ENCODE measurements at regions not wholly inside any gene's neighbourhood (a gene's known extent, or its start where the extent isn't known, plus 50 kb on each side); places are given as distances from the start of the nearest gene placed in this dataset.

DNA sequence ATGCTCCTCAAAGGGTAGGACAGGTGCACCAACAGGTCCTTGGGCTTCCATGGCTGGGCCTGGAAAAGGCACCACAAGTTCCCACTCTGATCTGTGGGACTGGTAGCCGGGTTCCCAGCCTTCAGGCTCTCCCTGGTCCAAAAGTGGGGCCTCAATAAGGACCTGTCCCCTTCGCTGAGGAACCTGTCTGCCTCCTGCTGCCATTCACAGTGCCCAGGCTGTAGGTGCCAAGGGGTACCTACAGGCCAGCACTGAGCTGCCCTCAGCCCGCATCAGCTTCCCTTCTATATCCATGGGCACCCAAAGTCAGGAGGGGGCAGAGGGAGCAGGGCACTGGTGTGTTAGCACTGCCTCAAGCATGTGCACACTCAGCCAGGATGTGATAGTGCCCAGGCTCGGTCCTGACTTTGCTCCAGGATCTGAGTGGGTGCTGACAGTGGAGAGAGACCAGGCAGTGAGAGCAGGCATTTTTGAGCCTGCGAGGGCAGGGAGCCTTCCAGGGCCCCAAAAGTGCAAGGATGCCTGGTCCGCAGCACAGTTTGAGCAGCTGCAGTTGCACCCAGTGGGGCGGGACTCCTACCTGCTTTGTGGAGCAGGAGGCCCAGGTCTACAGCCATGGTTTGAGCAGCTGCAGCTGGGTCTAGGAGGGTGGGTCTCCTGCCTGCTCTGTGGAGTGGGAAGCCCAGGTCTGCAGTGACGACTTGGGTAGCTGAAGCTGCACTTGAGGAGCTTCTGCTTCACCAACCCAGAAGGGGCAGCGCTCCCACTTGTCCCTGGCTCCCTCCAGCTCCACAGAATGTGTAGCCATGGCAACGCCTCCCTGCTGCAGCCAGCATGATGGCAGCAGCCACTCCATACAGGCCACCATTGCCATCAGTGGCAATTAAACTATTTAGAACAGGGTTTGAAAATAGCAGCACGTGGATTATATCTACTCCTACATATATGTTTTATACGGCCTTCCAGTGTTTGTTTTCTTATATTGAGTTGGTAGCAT, 376.4 kb downstream of the KCTD8 start:
- TF ChIP-seq, protein P1, sequence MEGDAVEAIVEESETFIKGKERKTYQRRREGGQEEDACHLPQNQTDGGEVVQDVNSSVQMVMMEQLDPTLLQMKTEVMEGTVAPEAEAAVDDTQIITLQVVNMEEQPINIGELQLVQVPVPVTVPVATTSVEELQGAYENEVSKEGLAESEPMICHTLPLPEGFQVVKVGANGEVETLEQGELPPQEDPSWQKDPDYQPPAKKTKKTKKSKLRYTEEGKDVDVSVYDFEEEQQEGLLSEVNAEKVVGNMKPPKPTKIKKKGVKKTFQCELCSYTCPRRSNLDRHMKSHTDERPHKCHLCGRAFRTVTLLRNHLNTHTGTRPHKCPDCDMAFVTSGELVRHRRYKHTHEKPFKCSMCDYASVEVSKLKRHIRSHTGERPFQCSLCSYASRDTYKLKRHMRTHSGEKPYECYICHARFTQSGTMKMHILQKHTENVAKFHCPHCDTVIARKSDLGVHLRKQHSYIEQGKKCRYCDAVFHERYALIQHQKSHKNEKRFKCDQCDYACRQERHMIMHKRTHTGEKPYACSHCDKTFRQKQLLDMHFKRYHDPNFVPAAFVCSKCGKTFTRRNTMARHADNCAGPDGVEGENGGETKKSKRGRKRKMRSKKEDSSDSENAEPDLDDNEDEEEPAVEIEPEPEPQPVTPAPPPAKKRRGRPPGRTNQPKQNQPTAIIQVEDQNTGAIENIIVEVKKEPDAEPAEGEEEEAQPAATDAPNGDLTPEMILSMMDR (IDR thresholded peaks at IDR 0.05), result no peak
- DNase-seq (ENCODE audit: low spot score in 2 of 2), result no peak

DNA sequence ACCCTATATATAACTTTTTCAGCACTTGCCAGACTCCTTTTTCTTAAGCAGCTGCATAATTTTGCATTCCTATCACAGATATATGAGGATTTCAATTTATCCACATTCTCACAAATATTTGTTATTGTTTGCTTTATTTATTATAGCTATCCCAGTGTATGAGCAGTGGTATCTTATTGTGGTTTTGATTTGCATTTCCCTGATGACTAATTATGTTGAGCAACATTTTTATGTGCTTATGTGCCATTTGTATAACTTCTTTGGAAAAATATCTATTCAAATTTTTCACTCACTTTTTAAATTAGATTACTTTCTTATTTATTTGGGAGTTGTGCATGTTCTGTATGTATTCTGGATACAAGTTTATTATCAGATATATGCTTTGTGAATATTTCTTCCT, 361.9 kb downstream of the KCTD8 start:
- Histone ChIP-seq H3K4me3 (no peak overlapping the region), H3K4me1 (no peaks in the 10 kb centered on the region), H3K9me3 (no peaks in the 10 kb centered on the region), H3K27ac (no peak overlapping the region), H3K27me3 (no peaks in the 10 kb centered on the region), H3K36me3 (no peaks in the 10 kb centered on the region)
- no peak for DNase-seq (ENCODE audit: low spot score in 2 of 2)
- intact Hi-C loops (cut with DNase I), result no loop called here
- TF ChIP-seq, protein P1 (IDR thresholded peaks at IDR 0.05), result no peak

More for the DNA sequence above, 376.4 kb downstream of the KCTD8 start:
- no peak overlapping the region for H3K27ac ChIP-seq
- intact Hi-C loops (cut with DNase I), result no loop called here
- no peaks in the 10 kb centered on the region for H3K27me3 ChIP-seq
- no peak overlapping the region for H3K4me3 ChIP-seq
- no peaks in the 10 kb centered on the region for H3K9me3 ChIP-seq
- H3K36me3 ChIP-seq, result no peaks in the 10 kb centered on the region
- H3K4me1 ChIP-seq, result no peaks in the 10 kb centered on the region

DNA sequence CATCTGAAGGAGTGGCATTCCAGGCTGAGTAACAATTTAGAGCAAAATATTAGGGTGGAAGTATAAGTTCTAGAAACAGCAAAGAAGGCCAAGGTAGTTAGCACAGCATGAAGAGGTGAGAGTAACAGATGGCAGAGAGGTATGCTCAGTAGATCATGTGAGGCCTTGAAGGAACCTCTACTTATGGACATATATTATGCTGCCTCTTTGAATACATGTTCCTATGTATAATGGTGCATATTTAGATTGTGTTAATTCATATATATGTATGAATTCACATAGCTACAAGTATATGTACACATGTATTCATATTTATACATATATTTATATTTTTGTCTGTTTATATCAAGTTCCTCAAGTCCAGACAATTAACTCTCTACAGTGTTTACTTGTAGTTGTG, 355.2 kb downstream of the KCTD8 start:
- DNase-seq (ENCODE audit: low spot score in 2 of 2), result no peak
- TF ChIP-seq, protein P1 (IDR thresholded peaks at IDR 0.05), result no peak
- H3K36me3 ChIP-seq, result no peaks in the 10 kb centered on the region
- no peaks in the 10 kb centered on the region for H3K27me3 ChIP-seq
- no peak overlapping the region for H3K4me3 ChIP-seq
- no peaks in the 10 kb centered on the region for H3K9me3 ChIP-seq
- H3K27ac ChIP-seq, result no peak overlapping the region
- intact Hi-C loops (cut with DNase I), result no loop called here
- no peaks in the 10 kb centered on the region for H3K4me1 ChIP-seq

DNA sequence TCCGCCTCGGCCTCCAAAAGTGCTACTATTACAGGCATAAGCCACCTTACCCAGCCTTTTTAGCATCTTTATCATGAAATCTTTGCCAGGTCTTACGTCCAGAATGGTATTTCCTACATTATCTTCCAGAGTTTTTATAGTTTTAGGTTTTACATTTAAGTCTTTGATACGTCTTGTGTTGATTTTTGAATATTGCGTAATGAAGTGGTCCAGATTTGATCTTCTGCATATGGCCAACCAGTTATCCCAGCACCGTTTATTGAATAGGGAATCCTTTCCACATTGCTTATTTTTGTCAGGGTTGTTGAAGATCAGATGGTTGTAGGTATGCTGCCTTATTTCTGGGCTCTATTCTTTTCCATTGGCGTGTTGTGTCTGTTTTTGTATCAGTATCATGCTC, 349.6 kb downstream of the KCTD8 start:
- Histone ChIP-seq H3K4me1 (no peaks in the 10 kb centered on the region), H3K27ac (no peak overlapping the region), H3K36me3 (no peaks in the 10 kb centered on the region), H3K27me3 (no peaks in the 10 kb centered on the region), H3K4me3 (no peak overlapping the region), H3K9me3 (no peaks in the 10 kb centered on the region)
- no peak for DNase-seq (ENCODE audit: low spot score in 2 of 2)
- TF ChIP-seq, protein P1 (IDR thresholded peaks at IDR 0.05), result no peak
- intact Hi-C loops (cut with DNase I), result no loop called here

DNA sequence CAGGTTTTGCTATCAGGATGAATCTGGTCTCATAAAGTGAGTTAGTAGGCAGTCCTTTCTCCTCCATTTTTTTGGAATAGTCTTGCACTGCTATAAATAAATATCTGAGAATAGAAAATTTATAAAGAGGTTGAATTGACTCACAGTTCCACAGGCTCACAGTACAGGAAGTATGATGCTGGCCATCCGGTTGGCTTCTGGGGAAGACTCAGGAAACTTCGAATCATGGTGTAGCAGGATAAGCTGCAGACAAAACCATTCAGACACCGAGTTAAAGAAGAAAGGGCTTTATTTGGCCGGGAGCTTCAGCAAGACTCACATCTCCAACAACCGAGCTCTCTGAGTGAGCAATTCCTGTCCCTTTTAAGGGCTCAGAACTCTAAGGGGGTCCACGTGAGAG, 348.2 kb downstream of the KCTD8 start:
- H3K4me1 ChIP-seq, result no peaks in the 10 kb centered on the region
- no peak overlapping the region for H3K27ac ChIP-seq
- no peak overlapping the region for H3K4me3 ChIP-seq
- intact Hi-C loops (cut with DNase I), result no loop called here
- H3K36me3 ChIP-seq, result no peaks in the 10 kb centered on the region
- TF ChIP-seq, protein P1 (IDR thresholded peaks at IDR 0.05), result no peak
- no peaks in the 10 kb centered on the region for H3K9me3 ChIP-seq
- no peaks in the 10 kb centered on the region for H3K27me3 ChIP-seq
- no peak for DNase-seq (ENCODE audit: low spot score in 2 of 2)

All from ascending aorta (tissue), 2 donors.